Suppressor macrophage (primary cell): ENCODE measurements at regions not wholly inside any gene's neighbourhood (a gene's known extent, or its start where the extent isn't known, plus 50 kb on each side); places are given as distances from the start of the nearest gene placed in this dataset.

Experiments
- DNase-seq, 4 experiments: peaks; one replicate each; pipeline ENCODE4 v3.0.0-alpha.2; 2020 to 2022

DNA sequence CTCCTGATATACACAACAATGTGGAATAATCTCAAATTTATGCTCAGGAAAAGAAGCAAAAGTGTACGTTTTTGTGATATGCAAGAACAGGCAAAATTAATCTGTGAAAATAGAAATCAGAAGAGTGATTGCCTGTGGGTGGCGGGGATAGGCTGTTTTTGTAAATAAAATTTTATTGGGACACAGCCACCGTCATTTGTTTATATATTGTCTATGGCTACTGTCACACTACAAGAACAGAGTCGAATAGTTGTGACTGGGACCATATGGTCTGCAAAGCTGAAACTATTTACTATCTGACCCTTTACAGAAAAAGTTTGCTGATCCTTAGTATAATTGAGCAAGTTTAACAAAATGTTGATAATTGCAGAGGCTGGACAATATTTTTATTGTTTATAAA lies 269.5 kb upstream of the HTR2A start:
- no peak for DNase-seq

- DNase-seq = no peak
Observed at GRCh38 chr13:47159853-47160550, 263.1 kb upstream of the HTR2A start.

- no peak for DNase-seq
Observed at GRCh38 chr13:47158593-47158992, 261.7 kb upstream of the HTR2A start.

GRCh38 chr13:47148543-47148942 lies 251.7 kb upstream of the HTR2A start:
- DNase-seq = no peak

DNA sequence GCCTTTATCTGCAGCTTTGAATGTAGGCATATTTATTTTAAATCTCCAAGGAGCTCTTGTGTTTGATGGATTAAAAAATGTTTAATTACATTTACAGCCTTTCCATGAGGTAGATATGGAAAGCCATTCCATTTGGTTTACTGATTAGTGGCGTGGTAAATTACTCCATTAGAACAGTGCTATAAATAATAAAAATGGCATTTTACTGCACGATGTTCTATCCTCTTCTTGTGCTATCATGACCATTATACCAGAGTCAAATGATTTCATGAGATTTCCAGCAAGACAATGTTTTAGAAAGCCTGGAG lies 250.9 kb upstream of the HTR2A start:
- DNase-seq = no peak

DNA sequence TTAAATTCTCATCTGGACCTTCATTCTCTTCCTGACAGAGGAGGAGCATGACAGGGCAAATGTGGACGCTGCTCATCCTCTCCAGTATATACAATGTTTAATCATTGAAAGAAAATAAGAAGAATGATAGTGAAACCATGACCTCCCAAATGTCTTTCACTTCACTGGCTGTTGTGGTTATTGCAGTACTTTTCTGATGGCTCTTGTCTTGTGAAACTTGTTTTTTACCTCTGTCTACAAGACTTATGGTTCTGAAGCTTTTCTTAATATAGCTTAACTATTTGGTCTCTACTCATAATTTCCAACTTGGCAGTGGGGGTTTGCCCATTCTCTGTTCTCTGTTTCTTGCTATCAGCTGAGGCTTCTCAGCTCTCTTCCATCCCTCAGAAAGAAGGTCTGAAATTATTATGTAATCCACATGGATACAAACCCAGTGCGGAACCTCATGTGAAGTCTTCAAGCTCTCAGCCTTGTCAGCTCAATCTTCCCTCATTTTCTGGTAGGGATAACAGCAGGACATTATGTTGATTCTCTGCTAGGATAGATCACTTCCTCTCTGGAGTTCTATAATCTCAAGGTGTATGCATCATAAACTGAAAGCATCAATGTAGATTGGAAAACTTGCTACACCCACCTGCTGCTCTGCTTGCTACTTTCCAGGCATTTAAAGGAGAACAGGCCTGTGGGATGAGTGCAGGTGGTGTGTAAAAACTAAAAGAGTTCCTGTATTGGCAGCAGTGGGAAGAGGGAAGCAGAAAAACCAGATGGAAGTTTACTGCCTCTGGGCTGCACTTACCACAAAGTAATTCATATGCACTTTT lies 250.3 kb upstream of the HTR2A start:
- DNase-seq = no peak

DNA sequence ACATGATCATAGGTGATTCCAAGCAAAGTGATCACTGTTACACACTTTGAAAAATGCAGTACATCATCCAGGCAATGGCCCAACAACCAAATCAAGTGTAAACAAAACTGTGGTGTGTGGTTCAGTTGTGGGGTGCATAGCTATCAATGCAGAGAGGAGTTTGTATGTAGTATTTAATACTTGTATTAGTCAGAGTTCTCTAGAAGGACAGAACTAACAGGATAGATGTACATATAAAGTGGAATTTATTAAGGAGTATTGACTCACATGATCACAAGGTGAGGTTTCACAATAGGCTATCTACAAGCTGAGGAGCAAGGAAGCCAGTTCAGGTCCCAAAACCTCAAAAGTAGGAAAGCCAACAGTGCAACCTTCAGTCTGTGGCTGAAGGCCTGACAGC lies 249.3 kb upstream of the HTR2A start:
- DNase-seq = no peak

DNA sequence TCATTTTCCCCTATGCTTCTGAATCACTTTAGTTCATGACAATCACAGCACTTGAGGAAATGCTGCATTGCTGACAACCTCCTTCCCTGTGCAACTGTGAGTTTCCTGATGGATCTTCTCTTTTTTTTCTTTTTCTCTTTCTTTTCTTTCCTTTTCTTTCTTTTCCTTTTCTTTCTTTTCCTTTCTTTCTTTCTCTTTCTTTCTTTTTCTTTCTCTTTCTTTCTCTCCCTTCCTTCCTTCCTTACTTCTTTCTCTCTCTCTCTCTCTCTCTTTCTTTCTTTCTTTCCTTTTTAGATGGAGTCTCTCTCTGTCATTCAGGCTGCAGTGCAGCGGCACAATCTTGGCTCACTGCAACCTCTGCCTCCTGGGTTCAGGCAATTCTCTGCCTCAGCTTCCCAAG lies 247.9 kb upstream of the HTR2A start:
- DNase-seq = no peak

GRCh38 chr13:47142105-47142504 lies 245.3 kb upstream of the HTR2A start:
- no peak for DNase-seq

DNA sequence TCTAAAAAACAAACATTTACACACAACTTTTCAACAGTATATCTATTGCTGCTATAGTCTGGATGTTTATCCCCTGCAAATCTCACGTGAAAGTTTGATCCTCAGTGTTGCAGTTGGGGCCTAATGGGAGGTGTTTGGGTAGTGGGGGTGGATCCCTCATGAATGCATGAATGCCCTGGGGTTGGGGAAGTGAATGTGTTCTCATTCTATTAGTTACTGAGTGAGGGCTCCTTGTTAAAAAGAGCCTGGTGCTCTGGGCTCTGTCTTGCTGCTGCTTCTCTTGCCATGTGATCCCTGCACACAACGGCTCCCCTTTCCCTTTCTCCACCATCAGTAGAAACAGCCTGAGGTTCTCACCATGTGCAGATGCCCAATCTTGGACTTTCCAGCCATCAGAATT lies 242.7 kb upstream of the HTR2A start:
- DNase-seq = no peak

DNA sequence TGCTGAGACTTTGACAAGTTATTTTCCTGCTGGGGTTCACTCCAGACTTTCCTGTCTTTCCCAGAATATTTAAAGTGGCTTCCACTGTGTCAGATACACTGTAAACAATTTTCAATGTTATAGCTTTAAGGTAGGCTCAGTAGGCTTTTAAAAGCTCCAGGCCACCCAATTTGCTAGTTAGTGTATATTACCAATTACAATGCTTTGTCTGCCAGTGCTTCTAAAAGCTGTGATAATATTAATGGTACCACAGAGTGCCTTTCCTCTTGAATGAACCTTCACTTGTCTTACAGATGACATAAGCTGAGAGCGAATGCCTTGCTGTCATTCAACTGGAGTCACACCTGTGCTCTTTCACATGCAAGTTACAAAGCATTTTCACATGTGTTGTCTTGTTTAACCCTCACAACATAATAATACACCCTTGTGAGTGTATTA lies 239.7 kb upstream of the HTR2A start:
- DNase-seq = no peak

- DNase-seq = no peak
Observed at GRCh38 chr13:47135800-47136503, 239.1 kb upstream of the HTR2A start.

- no peak for DNase-seq
Observed at GRCh38 chr13:47134939-47135489, 238.2 kb upstream of the HTR2A start.

- no peak for DNase-seq
Observed at GRCh38 chr13:47133011-47133445, 236.2 kb upstream of the HTR2A start.

GRCh38 chr13:47129461-47129860 lies 232.6 kb upstream of the HTR2A start:
- DNase-seq = no peak

- peak in 1 of 4 experiments; percentile 10 for DNase-seq
Observed at GRCh38 chr13:47126432-47126831, 229.6 kb upstream of the HTR2A start.

GRCh38 chr13:47121092-47121763 lies 224.4 kb upstream of the HTR2A start:
- DNase-seq = no peak

GRCh38 chr13:47120282-47120681 lies 223.4 kb upstream of the HTR2A start:
- DNase-seq = no peak

DNA sequence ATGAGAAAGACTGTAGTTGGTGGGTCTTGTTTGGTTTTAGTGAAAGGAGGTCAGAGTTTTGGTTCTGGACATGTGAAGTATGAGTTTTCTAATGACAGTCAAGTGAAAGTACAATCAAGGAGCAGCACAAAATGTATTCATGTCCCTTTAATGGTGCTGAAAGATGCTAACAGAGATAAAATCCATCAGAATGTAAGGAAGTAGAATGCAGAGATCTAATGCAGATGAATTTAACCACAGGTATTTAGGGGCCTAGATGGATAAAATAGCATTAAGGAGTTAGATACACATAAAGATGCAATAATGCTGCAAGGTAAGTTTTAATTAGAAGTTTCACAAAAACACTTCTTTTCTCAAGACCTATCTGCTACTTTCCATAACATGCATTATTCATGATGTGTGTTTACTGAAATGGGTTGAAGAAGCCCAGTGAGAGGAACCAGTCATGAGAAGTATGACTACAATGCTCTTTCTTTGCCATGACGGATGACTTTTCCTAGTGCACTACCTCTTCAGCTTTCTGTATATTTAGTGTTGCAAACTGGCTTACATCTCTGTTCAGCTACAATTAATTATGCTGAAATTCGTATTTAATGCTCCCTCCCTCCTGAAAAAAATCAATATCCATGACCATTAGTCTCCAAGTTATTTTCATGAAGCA lies 222.9 kb upstream of the HTR2A start:
- no peak for DNase-seq

- peak in 1 of 4 experiments; percentile 12 for DNase-seq
Observed at GRCh38 chr13:47117268-47117667, 220.4 kb upstream of the HTR2A start.

DNA sequence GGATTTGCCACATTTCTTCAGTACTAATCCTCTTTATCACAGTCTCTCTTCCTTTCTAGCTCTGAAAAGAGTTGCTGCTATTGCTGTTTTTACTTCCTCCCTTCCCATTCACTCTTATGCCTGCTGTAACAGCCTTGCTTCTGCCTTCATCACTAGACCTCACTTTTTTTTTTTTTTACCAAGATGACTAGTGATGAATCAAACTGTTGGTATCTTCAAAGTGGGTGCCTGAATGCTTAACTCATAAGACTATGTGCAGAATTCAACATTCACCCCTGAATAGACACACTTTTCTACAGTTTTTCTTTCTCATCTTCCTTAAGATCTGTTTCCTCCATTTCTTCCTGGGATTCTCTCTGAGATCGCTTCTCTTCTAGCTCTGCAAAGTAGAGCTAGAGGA lies 217.2 kb upstream of the HTR2A start:
- DNase-seq = peak in 2 of 4 experiments; percentile 6 to 14

DNA sequence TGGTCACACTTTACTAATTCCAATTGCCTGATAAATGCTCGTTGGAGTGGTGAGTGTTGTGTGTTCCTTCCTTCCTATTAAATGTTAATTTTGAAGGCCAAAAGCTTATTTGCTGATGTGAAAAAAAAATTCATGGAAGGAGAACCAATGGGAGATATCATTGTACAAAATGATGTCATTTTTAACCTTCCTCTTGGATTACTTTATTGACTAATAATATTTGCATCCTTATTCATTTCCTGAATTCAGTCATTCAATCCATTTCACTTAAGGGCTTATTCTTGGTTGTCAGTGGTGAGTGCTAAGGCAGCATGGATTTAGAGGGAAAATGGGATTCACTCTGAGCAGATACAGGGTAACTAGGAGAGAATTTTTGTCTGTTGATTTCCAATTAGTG lies 216.0 kb upstream of the HTR2A start:
- DNase-seq = no peak
